IPS-18a (cell line): ENCODE measurements at regions not wholly inside any gene's neighbourhood (a gene's known extent, or its start where the extent isn't known, plus 50 kb on each side); places are given as distances from the start of the nearest gene placed in this dataset.
A peak's percentile ranks its signal among the peaks of the same experiment; 100 is the strongest.

Experiments used
- H3K27ac ChIP-seq: one replicate; pipeline ENCODE4 v1.5.1; 2013; ENCODE audit warnings: low read length
- H3K27me3 ChIP-seq: one replicate; pipeline ENCODE4 v1.6.1; 2013; ENCODE audit warnings: mild to moderate bottlenecking, low read length; ENCODE audit not compliant: control insufficient read depth, insufficient read depth
- H3K36me3 ChIP-seq: one replicate; pipeline ENCODE4 v1.6.1; 2013; ENCODE audit warnings: low read depth, low read length; ENCODE audit not compliant: control insufficient read depth
- H3K4me1 ChIP-seq: one replicate; pipeline ENCODE4 v1.6.1; 2013; ENCODE audit warnings: low read depth, low read length; ENCODE audit not compliant: control insufficient read depth
- H3K4me3 ChIP-seq: one replicate; pipeline ENCODE4 v1.5.1; 2013; ENCODE audit warnings: low read length
- H3K9ac ChIP-seq: one replicate; pipeline ENCODE4 v1.6.1; 2013; ENCODE audit warnings: mild to moderate bottlenecking, low read length, moderate library complexity
- H3K9me3 ChIP-seq: one replicate; pipeline ENCODE4 v1.6.1; 2013; ENCODE audit warnings: low read depth, low read length; ENCODE audit not compliant: control insufficient read depth

DNA sequence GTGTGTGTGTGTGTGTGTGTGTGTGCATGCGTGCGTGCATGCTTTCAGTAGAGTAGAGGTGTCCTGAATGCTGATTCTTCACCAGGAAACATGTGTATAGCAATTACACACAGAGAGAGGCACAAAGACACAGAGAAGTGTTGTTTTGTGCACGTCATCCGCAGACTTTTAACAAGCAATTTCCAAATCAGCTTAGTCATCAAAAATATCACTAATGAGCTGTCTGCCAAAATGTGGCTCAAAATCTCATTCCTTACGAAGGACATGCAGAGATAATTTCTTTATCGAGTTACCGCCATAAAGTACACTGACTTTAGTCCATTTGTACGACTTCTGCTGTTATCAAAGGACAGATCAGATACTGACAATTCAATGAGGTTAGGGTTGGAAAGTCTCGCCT lies 274.9 kb upstream of the RARB start:
- H3K4me1 ChIP-seq, result peaks cover 48% of the 10 kb centered on the region
- no peak overlapping the region for H3K27ac ChIP-seq
- H3K9ac ChIP-seq, result no peak overlapping the region
- H3K9me3 ChIP-seq, result no peaks in the 10 kb centered on the region
- no peaks in the 10 kb centered on the region for H3K27me3 ChIP-seq
- H3K4me3 ChIP-seq, result no peak overlapping the region
- no peaks in the 10 kb centered on the region for H3K36me3 ChIP-seq

DNA sequence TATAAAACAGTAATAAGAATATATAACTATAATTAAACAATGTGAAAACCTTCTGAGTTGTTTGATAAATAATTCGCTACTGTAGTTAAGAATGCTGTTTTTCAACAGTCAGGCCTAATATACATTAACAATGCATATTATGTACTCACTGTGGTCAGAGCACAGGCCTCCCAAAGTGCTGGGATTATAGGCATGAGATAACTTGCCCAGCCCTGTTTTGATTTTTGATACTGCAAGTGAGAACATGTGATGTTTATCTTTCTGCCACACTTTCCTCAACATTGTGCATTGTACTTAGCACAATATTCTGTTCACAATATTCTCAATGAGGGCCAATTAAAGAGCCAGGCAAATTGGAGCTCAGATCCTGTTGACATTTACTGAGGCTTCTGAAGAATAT lies 274.5 kb upstream of the RARB start:
- H3K27ac ChIP-seq, result no peak overlapping the region
- no peaks in the 10 kb centered on the region for H3K36me3 ChIP-seq
- no peak overlapping the region for H3K9ac ChIP-seq
- H3K27me3 ChIP-seq, result no peaks in the 10 kb centered on the region
- H3K4me3 ChIP-seq, result no peak overlapping the region
- H3K4me1 ChIP-seq, result peaks cover 48% of the 10 kb centered on the region
- no peaks in the 10 kb centered on the region for H3K9me3 ChIP-seq

DNA sequence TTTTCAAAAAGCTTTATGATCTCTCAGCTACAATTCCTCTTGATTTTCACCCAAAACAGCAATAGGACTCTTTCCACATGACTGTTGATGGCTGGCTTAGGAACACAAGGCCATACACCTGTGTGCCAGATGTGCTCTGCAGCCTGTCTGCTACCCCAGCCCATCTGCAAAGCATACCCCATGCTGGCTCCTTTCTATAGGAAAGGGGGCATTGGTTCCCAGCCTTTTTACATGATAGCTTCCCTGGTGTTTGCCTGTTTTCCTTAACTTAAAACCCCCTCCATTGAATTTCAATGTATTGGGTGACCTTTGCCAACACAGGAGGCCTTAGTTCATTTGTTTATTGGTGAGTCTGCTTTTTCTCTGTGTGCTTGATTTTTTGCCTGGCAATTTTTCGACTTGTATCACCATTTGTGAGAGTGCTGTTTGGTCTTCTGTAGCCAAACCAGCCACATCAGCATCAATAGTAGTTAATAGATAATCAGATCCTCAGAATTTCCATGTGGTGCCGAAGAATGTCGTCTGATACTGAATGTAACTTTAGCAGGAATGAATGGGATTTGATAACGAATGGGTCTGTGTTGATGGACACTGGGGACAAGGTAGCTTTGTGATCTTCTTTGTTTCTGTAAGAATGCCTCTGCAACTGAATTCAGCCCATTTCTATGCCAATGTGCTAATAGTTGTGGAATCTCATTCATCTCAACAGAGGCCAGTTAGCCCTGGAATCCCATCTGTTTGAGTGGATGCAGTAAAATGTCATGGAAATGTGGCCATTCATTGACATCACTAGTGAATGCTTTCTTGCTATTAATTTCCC lies 272.2 kb upstream of the RARB start:
- Histone ChIP-seq H3K36me3 (no peaks in the 10 kb centered on the region), H3K4me1 (peaks cover 48% of the 10 kb centered on the region), H3K9ac (peak overlapping the region; percentile 38), H3K4me3 (peak overlapping the region; percentile 47), H3K27me3 (no peaks in the 10 kb centered on the region), H3K27ac (peak overlapping the region; percentile 95), H3K9me3 (no peaks in the 10 kb centered on the region)

DNA sequence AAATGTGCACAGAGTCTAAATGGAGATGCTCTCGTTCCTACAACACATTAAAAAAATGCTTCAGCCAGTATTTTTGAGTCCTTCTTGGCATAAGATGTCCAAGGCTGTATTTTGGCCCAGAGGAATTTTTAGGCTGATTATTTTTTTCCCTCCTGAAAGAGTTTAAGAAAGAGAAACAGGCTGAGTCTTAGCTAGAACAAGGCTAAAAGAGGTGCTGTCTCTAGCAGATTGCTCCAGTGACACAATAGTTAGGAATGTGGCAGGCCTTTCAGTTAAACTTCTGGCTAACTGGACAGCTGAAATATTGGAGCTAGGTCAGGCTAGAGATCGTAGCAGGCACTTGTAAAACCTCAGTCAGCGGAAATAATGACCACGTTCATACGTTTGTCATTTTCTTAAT lies 271.4 kb upstream of the RARB start:
- no peaks in the 10 kb centered on the region for H3K9me3 ChIP-seq
- no peaks in the 10 kb centered on the region for H3K27me3 ChIP-seq
- peak overlapping the region; percentile 38 for H3K9ac ChIP-seq
- H3K4me1 ChIP-seq, result peaks cover 43% of the 10 kb centered on the region
- H3K27ac ChIP-seq, result peak overlapping the region; percentile 95
- H3K4me3 ChIP-seq, result peak overlapping the region; percentile 47
- H3K36me3 ChIP-seq, result no peaks in the 10 kb centered on the region

DNA sequence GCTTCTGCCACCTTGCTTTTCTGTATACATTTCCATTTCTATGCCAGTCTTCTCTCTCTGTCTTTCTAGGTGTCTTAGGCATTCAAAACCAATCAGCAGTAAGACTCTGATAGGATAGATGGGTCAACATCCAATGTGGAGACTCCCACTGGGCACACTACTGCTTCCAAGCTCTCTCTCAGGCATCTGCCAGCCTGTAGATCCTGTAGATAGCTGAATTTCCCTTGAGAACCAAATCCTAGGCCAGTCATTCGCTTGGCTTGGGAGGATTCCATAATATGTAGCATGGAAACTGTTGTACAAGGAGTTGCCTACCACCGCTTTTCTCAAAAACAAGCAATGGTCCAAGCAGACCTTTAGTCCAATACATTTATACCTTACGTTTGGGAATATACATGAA lies 262.8 kb upstream of the RARB start:
- no peaks in the 10 kb centered on the region for H3K27me3 ChIP-seq
- no peaks in the 10 kb centered on the region for H3K4me1 ChIP-seq
- no peaks in the 10 kb centered on the region for H3K36me3 ChIP-seq
- peaks cover 7% of the 10 kb centered on the region for H3K9me3 ChIP-seq
- H3K4me3 ChIP-seq, result no peak overlapping the region
- H3K9ac ChIP-seq, result no peak overlapping the region
- H3K27ac ChIP-seq, result no peak overlapping the region

DNA sequence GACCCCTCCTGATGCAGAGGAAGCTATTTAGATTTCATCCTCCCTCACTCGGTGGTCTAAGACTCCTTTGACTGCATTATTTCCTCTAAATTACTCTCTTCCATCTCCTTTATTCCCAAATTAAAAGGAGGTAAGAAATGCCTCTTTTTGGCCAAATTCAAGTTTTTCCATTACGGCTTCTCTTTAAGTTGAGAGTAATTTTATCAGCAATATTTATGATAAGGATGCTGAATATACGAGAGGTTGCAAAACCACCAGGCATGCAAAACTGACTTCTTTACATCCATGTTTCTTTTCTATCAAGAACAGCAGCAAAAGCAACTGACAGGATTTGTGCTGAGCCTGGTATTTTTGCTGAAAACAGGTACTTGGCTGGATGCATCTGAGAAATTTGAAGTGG lies 262.0 kb upstream of the RARB start:
- H3K27ac ChIP-seq, result no peak overlapping the region
- H3K4me3 ChIP-seq, result no peak overlapping the region
- H3K36me3 ChIP-seq, result no peaks in the 10 kb centered on the region
- peaks cover 7% of the 10 kb centered on the region for H3K9me3 ChIP-seq
- H3K9ac ChIP-seq, result no peak overlapping the region
- no peaks in the 10 kb centered on the region for H3K27me3 ChIP-seq
- H3K4me1 ChIP-seq, result peaks cover 2% of the 10 kb centered on the region

DNA sequence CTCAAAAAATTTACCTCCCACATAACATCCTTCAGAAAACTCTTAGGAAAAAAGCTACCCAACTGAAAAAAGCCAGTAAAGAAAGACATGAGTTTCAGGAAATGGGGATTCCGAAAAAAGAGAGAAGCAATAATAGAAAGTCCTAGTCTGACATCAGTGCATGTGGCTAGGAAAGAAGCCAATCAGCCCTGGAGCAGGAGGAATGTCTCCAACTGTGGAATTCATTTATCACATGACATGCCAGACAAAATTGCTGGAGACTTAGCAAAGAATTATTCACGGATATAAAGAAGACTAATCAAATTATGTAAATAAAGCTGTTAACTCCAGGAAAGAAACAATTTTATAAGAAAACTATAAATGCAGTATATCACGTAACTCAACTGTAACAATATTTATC lies 258.9 kb upstream of the RARB start:
- Histone ChIP-seq H3K27ac (no peak overlapping the region), H3K9me3 (peaks cover 7% of the 10 kb centered on the region), H3K4me1 (peaks cover 13% of the 10 kb centered on the region), H3K9ac (no peak overlapping the region), H3K4me3 (no peak overlapping the region), H3K36me3 (no peaks in the 10 kb centered on the region), H3K27me3 (no peaks in the 10 kb centered on the region)

DNA sequence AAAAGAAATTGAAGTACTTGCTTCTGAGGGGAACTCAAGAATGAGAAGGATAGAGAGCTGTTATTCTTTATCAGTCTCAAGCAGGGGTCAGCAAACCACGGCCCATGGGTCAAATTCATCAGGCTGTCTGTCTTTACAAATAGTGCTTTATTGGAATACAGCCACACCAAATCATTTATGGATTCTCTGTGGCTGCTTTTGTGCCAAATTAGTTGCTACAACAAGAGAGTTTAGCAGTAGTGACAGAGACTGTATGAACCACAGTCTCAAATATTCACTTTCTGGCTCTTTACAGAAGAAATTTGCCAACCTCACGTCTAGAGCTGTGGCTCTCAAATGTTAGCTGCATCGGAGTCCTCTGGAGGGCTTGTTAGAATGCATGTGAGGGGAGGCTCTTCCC lies 258.0 kb upstream of the RARB start:
- no peaks in the 10 kb centered on the region for H3K36me3 ChIP-seq
- no peaks in the 10 kb centered on the region for H3K27me3 ChIP-seq
- peaks cover 19% of the 10 kb centered on the region for H3K4me1 ChIP-seq
- peaks cover 7% of the 10 kb centered on the region for H3K9me3 ChIP-seq
- no peak overlapping the region for H3K9ac ChIP-seq
- H3K4me3 ChIP-seq, result no peak overlapping the region
- H3K27ac ChIP-seq, result no peak overlapping the region

DNA sequence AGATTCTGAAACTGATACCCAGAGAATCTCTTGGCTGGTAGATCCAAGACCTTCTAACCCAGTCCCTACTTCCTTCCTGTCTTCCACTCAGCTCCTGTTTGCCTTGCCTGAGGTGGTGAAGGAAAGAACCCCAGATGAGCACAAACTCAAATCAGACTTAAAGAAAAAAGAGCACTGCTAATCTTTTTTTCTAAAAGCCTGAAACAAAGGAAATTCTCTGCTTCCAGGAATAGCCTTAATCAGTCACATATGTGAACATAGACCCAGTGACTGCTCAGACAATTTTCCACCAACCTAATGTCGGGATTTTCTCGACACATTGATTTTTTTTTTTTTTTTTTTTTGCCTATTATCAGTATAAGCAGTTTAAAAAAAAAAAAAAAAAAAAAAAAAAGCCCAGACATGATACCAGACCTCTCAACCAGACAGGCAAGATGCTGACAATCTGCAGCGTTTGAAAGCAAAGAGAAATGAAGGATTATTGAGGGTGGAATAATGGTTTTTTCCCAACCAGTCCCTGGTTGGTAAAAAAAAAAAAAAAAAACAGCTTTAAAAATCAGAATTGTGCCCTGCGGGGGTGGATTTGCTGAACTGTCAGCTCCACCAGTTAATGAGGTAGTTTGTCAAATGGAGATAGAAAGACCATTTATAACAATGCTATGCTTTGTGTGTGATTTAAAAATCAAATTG lies 256.8 kb upstream of the RARB start:
- no peak overlapping the region for H3K4me3 ChIP-seq
- H3K9ac ChIP-seq, result no peak overlapping the region
- peaks cover 27% of the 10 kb centered on the region for H3K4me1 ChIP-seq
- peaks cover 7% of the 10 kb centered on the region for H3K9me3 ChIP-seq
- H3K27me3 ChIP-seq, result no peaks in the 10 kb centered on the region
- H3K36me3 ChIP-seq, result no peaks in the 10 kb centered on the region
- H3K27ac ChIP-seq, result no peak overlapping the region

DNA sequence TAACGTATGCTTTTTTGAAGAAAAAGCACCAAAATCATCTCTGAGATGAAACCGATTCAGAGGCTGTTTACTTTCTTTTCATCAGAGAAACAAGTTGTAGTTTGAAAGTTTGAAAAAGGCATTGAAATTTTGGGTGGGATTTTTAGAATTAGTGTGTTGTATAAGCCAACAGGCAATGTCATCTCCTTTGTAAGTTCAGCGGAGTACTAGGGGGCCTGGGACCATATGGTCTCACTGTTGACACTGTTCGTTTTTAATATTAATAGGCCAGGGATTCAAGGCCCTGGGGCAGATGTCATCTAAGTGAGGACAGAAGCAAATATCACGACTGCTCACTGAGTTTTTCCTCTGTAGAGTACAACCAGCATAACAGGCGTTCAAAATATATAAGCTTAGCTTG lies 256.2 kb upstream of the RARB start:
- Histone ChIP-seq H3K9me3 (peaks cover 7% of the 10 kb centered on the region), H3K27ac (no peak overlapping the region), H3K36me3 (no peaks in the 10 kb centered on the region), H3K9ac (no peak overlapping the region), H3K27me3 (no peaks in the 10 kb centered on the region), H3K4me3 (no peak overlapping the region), H3K4me1 (peaks cover 27% of the 10 kb centered on the region)

DNA sequence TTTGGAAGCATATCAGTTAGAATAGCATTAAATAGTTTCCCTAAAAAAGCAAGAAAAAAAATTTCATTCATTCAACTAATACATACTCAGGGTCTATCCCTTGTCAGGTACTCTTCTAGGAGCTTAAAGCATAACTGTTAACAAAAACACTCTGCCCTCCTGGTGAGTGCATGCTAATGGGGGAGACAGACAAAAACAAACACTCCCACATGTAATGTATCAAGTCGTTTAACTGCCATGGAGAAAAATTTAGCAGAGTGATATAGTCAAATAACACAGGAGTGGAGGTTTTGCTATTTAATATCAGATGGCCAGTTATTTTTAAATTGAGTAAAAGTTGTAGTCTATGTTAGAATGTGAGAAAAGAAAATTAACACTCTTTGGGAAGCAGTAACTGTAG lies 254.5 kb upstream of the RARB start:
- Histone ChIP-seq H3K4me1 (peaks cover 27% of the 10 kb centered on the region), H3K27me3 (no peaks in the 10 kb centered on the region), H3K36me3 (no peaks in the 10 kb centered on the region), H3K9me3 (peaks cover 6% of the 10 kb centered on the region), H3K4me3 (no peak overlapping the region), H3K27ac (no peak overlapping the region), H3K9ac (no peak overlapping the region)

DNA sequence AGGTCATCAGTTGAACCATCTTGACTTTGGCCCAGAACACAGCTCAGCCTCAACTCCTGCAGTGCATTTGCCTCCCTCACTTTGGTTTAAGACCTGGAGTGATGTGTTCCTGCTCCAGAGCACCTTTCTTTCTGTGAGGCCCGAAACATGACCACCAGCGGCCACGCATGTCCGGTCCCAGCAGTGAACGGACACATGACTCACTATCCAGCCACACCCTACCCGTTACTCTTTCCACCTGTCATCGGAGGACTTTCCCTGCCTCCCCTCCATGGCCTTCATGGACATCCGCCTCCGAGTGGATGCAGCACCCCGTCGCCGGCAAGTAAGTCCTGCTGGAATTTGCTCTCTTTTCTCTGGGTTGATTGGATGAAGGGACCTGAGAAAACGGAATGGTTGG lies 253.8 kb upstream of the RARB start:
- no peaks in the 10 kb centered on the region for H3K27me3 ChIP-seq

More for the DNA sequence above, 253.8 kb upstream of the RARB start:
- H3K4me3 ChIP-seq, result no peak overlapping the region
- peaks cover 27% of the 10 kb centered on the region for H3K4me1 ChIP-seq
- H3K9me3 ChIP-seq, result peaks cover under 1% of the 10 kb centered on the region
- no peaks in the 10 kb centered on the region for H3K36me3 ChIP-seq
- H3K27ac ChIP-seq, result no peak overlapping the region
- H3K9ac ChIP-seq, result no peak overlapping the region
